ENCODE measurements at regions not wholly inside any gene's neighbourhood (a gene's known extent, or its start where the extent isn't known, plus 50 kb on each side); places are given as distances from the start of the nearest gene placed in this dataset.

DNA sequence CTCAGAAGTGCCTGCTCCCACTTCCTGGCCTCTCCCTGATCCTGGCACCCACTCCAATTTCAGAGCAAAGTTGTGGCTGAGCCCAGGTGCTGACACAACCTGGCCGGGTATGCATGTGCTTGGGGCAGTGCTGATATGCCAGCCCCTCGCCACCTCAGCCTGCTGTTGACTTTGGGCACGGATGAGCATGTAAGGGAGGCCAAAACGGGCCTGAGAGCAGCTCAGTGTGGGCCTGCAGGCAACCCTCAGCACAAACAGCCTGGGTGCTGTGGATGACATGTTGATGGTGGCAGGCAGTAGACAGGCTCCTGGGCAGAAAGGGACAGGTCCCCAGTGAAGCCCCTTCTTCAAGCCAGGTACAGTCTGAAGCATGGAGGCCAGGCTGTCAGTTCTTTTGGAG, 553.6 kb upstream of the FSIP2 start:
- DNase-seq: peak in 1 of 3 donors; percentile 25
- Histone ChIP-seq H3K36me3 (ENCODE audit: low read depth) (no peaks in the 10 kb centered on the region), H3K9me3 (no peaks in the 10 kb centered on the region), H3K4me1 (ENCODE audit: low read depth) (no peaks in the 10 kb centered on the region), H3K4me3 (no peak overlapping the region)
- no peak for ATAC-seq
- intact Hi-C loops (cut with DNase I, micrococcal nuclease): no loop called here
- TF ChIP-seq CTCF (IDR thresholded peaks at IDR 0.05): no peak

DNA sequence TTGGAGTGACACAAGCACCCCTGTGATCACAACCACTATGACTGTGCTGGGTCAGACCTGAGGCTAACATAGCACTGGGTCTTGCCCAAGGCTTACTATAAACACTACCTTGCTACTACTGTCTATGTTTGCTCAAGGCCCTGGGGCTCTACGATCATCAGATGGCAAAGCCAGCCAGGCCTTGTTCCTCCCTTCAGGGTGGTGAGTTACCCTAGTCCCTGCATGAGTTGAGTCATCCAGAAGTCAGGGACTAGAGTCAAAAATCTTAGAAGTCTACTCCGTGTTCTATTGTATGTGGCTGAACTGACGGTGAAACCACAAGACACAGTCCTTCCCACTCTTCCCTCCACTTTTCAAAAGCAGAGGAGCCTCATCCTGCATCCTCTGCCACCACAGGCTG, 551.2 kb upstream of the FSIP2 start:
- H3K4me3 ChIP-seq: no peak overlapping the region
- intact Hi-C loops (cut with DNase I, micrococcal nuclease): no loop called here
- H3K36me3 ChIP-seq (ENCODE audit: low read depth): no peaks in the 10 kb centered on the region
- DNase-seq (no peak), ATAC-seq (no peak)
- H3K9me3 ChIP-seq: no peaks in the 10 kb centered on the region
- H3K4me1 ChIP-seq (ENCODE audit: low read depth): no peaks in the 10 kb centered on the region
- TF ChIP-seq CTCF (IDR thresholded peaks at IDR 0.05): no peak

DNA sequence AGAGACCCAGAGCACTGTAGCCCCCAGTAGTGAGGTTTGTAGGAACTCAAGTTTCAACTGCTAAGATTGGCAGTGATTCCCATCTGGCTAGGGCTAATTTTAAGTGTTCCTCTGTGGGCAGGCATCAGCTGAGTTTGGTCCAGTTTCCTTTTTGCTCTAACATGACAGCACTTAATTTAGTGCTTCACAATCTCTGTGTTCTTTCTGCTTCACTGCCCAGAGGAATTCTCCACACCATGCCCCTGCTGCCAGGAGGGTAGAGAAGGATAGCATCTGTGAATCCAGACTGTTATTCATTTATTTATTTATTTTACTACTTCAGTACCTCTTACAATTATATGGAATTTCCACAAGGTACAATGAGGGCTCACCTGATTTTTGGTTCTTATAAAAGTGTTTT, 549.9 kb upstream of the FSIP2 start:
- Histone ChIP-seq H3K36me3 (ENCODE audit: low read depth) (no peaks in the 10 kb centered on the region), H3K4me1 (ENCODE audit: low read depth) (no peaks in the 10 kb centered on the region), H3K9me3 (no peaks in the 10 kb centered on the region), H3K4me3 (no peak overlapping the region)
- ATAC-seq: no peak
- TF ChIP-seq CTCF (IDR thresholded peaks at IDR 0.05): no peak
- DNase-seq: no peak
- intact Hi-C loops (cut with DNase I, micrococcal nuclease): no loop called here

- Histone ChIP-seq H3K36me3 (ENCODE audit: low read depth) (no peaks in the 10 kb centered on the region), H3K4me3 (no peak overlapping the region), H3K4me1 (ENCODE audit: low read depth) (no peaks in the 10 kb centered on the region), H3K9me3 (no peaks in the 10 kb centered on the region)
- intact Hi-C loops (cut with DNase I, micrococcal nuclease): no loop called here
- ATAC-seq: no peak
- TF ChIP-seq CTCF (IDR thresholded peaks at IDR 0.05): no peak
- no peak for DNase-seq
These were observed 537.5 kb upstream of the FSIP2 start for GRCh38 chr2:185201063-185201462.

DNA sequence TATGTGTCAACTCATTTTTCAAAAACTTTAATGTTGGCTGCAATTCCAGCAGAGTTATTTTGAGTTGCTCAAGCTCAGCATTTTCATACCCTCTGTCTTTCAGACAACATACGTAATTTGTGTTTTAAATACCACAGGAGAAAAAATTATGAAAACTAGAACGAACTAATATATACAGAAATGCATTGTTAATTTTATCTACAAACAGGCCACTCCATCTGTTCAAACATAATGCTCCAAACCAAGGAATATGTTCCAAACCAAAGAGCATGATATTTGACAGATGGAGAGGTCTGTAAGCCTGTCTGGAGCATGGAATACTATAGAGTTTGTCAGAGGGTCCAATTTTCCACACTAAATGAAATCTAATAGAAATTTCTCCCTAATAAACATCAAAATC, 536.2 kb upstream of the FSIP2 start:
- Histone ChIP-seq H3K4me1 (ENCODE audit: low read depth) (no peaks in the 10 kb centered on the region), H3K4me3 (no peak overlapping the region), H3K9me3 (no peaks in the 10 kb centered on the region), H3K36me3 (ENCODE audit: low read depth) (no peaks in the 10 kb centered on the region)
- TF ChIP-seq CTCF (IDR thresholded peaks at IDR 0.05): no peak
- no peak for DNase-seq
- ATAC-seq: no peak
- intact Hi-C loops (cut with DNase I, micrococcal nuclease): no loop called here

GRCh38 chr2:185202945-185203528, 535.6 kb upstream of the FSIP2 start:
- no peak for TF ChIP-seq CTCF (IDR thresholded peaks at IDR 0.05)
- intact Hi-C loops (cut with DNase I, micrococcal nuclease): no loop called here
- ATAC-seq: no peak

More at GRCh38 chr2:185202945-185203528, 535.6 kb upstream of the FSIP2 start:
- H3K4me1 ChIP-seq (ENCODE audit: low read depth): no peaks in the 10 kb centered on the region
- DNase-seq: no peak
- H3K9me3 ChIP-seq: no peaks in the 10 kb centered on the region
- H3K36me3 ChIP-seq (ENCODE audit: low read depth): no peaks in the 10 kb centered on the region
- no peak overlapping the region for H3K4me3 ChIP-seq
